ENCODE measurements at regions not wholly inside any gene's neighbourhood (a gene's known extent, or its start where the extent isn't known, plus 50 kb on each side); places are given as distances from the start of the nearest gene placed in this dataset.

DNA sequence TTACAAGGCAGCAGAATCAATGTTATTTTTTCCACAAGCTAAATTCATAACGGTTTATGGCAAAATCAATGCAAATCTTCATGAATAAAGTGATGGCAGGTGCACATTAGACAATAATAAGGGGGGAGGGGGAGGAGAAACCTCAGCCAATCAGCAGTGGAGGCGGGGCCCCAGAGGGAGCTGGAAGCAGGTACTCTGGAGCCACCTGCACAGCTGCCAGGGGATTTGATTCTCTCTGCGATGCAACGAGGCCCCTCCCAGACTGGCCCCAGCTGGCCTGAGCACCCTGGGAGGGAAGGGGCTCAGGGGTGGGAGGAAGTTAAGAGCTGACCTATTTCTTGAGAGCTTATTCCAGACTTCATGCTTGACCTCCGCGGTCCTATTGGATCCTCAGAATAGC is 127.8 kb upstream of the IGSF21 start:
- TF ChIP-seq FOXP2 (optimal IDR thresholded peaks at IDR 0.05; ENCODE audit: borderline replicate concordance, extremely low read depth, extremely low read length, insufficient read depth) (no peak), POLR2AphosphoS5 (IDR thresholded peaks at IDR 0.05; ENCODE audit: low read depth, low read length) (no peak), SIN3A (IDR thresholded peaks at IDR 0.05; ENCODE audit: borderline replicate concordance, insufficient read depth, low read length) (no peak), TAF1 (IDR thresholded peaks at IDR 0.05; ENCODE audit: borderline replicate concordance, insufficient read depth, low read length) (no peak)
- TF ChIP-seq, protein P1, sequence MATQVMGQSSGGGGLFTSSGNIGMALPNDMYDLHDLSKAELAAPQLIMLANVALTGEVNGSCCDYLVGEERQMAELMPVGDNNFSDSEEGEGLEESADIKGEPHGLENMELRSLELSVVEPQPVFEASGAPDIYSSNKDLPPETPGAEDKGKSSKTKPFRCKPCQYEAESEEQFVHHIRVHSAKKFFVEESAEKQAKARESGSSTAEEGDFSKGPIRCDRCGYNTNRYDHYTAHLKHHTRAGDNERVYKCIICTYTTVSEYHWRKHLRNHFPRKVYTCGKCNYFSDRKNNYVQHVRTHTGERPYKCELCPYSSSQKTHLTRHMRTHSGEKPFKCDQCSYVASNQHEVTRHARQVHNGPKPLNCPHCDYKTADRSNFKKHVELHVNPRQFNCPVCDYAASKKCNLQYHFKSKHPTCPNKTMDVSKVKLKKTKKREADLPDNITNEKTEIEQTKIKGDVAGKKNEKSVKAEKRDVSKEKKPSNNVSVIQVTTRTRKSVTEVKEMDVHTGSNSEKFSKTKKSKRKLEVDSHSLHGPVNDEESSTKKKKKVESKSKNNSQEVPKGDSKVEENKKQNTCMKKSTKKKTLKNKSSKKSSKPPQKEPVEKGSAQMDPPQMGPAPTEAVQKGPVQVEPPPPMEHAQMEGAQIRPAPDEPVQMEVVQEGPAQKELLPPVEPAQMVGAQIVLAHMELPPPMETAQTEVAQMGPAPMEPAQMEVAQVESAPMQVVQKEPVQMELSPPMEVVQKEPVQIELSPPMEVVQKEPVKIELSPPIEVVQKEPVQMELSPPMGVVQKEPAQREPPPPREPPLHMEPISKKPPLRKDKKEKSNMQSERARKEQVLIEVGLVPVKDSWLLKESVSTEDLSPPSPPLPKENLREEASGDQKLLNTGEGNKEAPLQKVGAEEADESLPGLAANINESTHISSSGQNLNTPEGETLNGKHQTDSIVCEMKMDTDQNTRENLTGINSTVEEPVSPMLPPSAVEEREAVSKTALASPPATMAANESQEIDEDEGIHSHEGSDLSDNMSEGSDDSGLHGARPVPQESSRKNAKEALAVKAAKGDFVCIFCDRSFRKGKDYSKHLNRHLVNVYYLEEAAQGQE (IDR thresholded peaks at IDR 0.05; ENCODE audit: insufficient read depth in 1 of 2, low read depth in 2 of 2, low read length in 2 of 2) = no peak

DNA sequence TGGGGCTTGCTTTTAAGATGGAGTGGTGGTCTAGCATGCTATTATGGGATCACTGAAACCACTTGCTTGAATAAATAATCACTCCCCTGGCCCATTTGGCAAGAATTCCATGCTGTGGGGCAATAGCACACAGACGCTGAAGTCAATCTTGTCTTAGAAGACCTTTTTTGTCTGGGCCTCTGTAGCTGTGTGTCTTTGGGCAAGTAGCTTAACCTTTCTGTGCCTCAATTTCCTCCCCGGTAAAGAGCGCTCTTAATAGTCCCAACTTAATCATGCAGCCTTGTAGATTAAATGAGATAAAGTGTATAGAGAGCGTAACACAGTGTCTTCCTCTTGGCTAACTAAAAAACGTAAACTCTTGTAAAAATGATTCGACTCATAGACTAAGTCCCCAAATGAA is 125.4 kb upstream of the IGSF21 start:
- TF ChIP-seq, protein P1 (IDR thresholded peaks at IDR 0.05; ENCODE audit: insufficient read depth in 1 of 2, low read depth in 2 of 2, low read length in 2 of 2) = no peak
- TF ChIP-seq SIN3A (IDR thresholded peaks at IDR 0.05; ENCODE audit: borderline replicate concordance, insufficient read depth, low read length) = no peak
- no peak for TF ChIP-seq TAF1 (IDR thresholded peaks at IDR 0.05; ENCODE audit: borderline replicate concordance, insufficient read depth, low read length)
- no peak for TF ChIP-seq FOXP2 (optimal IDR thresholded peaks at IDR 0.05; ENCODE audit: borderline replicate concordance, extremely low read depth, extremely low read length, insufficient read depth)
- no peak for TF ChIP-seq POLR2AphosphoS5 (IDR thresholded peaks at IDR 0.05; ENCODE audit: low read depth, low read length)

DNA sequence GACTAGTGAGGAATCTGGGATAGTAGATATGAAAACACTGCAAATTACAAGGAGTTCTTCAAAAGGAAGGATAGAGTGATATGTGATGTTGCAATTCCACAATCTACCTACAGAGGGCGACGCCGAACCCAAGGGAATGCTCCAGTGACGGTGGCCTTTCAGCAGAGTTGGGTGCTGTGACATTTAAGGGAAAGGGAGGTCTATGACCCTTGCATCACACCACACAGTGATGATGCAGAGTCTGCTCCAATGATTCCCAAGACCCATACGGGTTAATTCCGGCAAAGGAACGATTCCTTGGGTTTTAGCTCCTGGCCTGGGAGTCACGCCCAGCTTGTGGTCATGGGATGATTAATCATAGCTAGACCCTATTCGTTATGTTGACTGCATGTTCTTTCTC is 123.0 kb upstream of the IGSF21 start:
- TF ChIP-seq, protein P1 (IDR thresholded peaks at IDR 0.05; ENCODE audit: insufficient read depth in 1 of 2, low read depth in 2 of 2, low read length in 2 of 2) = no peak
- TF ChIP-seq FOXP2 (optimal IDR thresholded peaks at IDR 0.05; ENCODE audit: borderline replicate concordance, extremely low read depth, extremely low read length, insufficient read depth) = no peak

DNA sequence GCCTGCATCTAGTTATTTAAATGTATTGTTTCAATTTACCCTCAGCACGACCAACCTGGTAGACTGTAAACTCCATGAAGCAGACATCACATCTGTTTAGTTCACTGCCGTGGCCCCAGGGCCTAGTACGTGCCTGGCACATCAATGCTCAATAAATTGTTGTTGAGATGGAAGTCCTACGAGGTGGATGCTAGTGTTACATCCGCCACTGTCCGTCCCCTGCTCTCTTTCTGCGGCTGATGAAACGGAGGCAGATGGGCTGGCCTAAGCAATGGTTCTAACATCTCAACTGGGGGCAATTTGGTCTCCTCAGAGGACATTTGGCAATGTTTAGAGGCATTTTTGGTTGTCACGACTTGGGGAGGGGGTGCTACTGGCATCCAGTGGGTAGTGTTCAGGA is 121.4 kb upstream of the IGSF21 start:
- TF ChIP-seq SIN3A (IDR thresholded peaks at IDR 0.05; ENCODE audit: borderline replicate concordance, insufficient read depth, low read length) = no peak
- TF ChIP-seq, protein P1 (IDR thresholded peaks at IDR 0.05; ENCODE audit: insufficient read depth in 1 of 2, low read depth in 2 of 2, low read length in 2 of 2) = no peak
- TF ChIP-seq POLR2AphosphoS5 (IDR thresholded peaks at IDR 0.05; ENCODE audit: low read depth, low read length) = no peak
- no peak for TF ChIP-seq TAF1 (IDR thresholded peaks at IDR 0.05; ENCODE audit: borderline replicate concordance, insufficient read depth, low read length)
- no peak for TF ChIP-seq FOXP2 (optimal IDR thresholded peaks at IDR 0.05; ENCODE audit: borderline replicate concordance, extremely low read depth, extremely low read length, insufficient read depth)

DNA sequence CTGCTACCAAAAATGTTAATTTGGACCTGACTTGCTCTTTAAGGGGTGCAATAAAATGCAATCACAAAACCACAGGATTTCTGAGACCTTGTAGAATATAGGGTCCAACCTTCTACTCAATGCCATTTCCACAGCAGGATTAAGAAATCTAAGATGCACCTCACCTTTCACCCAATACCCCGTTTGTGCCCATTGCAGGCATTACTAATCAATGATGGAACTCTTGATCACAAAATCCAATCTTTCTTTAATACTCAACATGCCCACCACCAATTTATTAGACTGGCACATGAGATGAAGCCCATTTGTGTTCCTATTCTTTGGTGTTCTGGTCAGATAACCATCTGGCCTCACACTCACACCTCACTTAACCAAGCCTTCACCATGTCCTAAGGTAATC is 117.2 kb upstream of the IGSF21 start:
- TF ChIP-seq FOXP2 (optimal IDR thresholded peaks at IDR 0.05; ENCODE audit: borderline replicate concordance, extremely low read depth, extremely low read length, insufficient read depth) (no peak), TAF1 (IDR thresholded peaks at IDR 0.05; ENCODE audit: borderline replicate concordance, insufficient read depth, low read length) (no peak), POLR2AphosphoS5 (IDR thresholded peaks at IDR 0.05; ENCODE audit: low read depth, low read length) (no peak), SIN3A (IDR thresholded peaks at IDR 0.05; ENCODE audit: borderline replicate concordance, insufficient read depth, low read length) (no peak)
- TF ChIP-seq, protein P1 (IDR thresholded peaks at IDR 0.05; ENCODE audit: insufficient read depth in 1 of 2, low read depth in 2 of 2, low read length in 2 of 2) = no peak
